Muscle of leg (tissue), 3 donors: ENCODE measurements at regions not wholly inside any gene's neighbourhood (a gene's known extent, or its start where the extent isn't known, plus 50 kb on each side); places are given as distances from the start of the nearest gene placed in this dataset.

ENCODE experiments used
- DNase-seq: peaks from one replicate; pipeline ENCODE4 v3.0.0; 2013
- H3K27ac ChIP-seq: one replicate; pipeline ENCODE4 v1.5.1; 2013; ENCODE audit warnings: mild to moderate bottlenecking, low read length, control low read depth
- H3K27me3 ChIP-seq: one replicate; pipeline ENCODE4 v1.6.1; 2013; ENCODE audit warnings: low read length; ENCODE audit not compliant: control insufficient read depth, insufficient read depth
- H3K36me3 ChIP-seq: one replicate; pipeline ENCODE4 v1.6.1; 2013; ENCODE audit warnings: low read length; ENCODE audit not compliant: control insufficient read depth, insufficient read depth
- H3K4me1 ChIP-seq: one replicate; pipeline ENCODE4 v1.6.1; 2013; ENCODE audit warnings: low read length; ENCODE audit not compliant: control insufficient read depth, insufficient read depth
- H3K4me3 ChIP-seq: one replicate; pipeline ENCODE4 v1.5.1; 2013; ENCODE audit warnings: low read length, control low read depth
- H3K9me3 ChIP-seq: replicated peaks from 2 replicates; pipeline ENCODE4 v1.6.1; 2013; ENCODE audit warnings: low read depth, low read length; ENCODE audit not compliant: control insufficient read depth
- WGBS: methylation state at CpG from one replicate; pipeline ENCODE4 v1.1.5; 2013; ENCODE audit warnings: missing lambda C conversion rate; ENCODE audit not compliant: insufficient coverage; 5-methylcytosine and 5-hydroxymethylcytosine counted together

DNA sequence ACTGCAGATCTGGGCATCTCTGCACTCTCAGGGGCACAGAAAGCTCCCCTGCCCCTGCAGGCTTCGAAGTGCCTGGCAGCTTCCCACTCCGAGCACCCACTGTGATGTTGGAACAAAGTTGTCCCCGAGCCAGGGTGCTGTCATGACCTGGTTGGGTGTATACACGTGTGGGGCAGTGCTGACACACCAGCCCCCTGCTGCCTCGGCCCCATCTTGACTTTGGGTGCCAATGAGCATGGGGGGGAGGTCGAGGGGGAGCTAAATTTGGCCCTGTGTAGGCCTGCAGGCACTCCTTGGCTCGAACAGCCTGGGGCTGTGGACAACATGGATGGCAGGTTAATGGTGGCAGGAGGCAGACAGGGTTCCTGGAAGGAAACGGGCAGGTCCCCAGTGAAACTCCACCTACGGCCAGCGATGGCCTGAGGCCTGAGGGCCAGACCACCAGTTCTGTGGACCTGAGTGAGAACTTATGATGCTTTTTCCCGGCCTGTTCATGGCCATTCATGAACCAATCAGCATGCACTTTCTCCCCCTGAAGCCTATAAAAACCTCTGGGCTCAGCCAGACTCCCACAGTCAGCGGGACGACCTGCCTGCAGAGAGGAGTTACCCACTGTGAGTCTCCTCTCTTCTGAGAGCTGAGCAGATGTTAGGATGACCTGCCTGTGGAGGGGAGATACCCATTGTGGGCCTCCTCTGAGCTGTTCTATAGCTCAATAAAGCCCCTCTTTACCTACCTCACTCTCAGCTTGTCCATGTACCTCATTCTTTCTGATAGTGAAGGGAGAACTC lies 1029.1 kb upstream of the GBE1 start:
- no peaks in the 10 kb centered on the region for H3K9me3 ChIP-seq
- 85% methylated on average over 10 of the region's 13 CpGs for WGBS

DNA sequence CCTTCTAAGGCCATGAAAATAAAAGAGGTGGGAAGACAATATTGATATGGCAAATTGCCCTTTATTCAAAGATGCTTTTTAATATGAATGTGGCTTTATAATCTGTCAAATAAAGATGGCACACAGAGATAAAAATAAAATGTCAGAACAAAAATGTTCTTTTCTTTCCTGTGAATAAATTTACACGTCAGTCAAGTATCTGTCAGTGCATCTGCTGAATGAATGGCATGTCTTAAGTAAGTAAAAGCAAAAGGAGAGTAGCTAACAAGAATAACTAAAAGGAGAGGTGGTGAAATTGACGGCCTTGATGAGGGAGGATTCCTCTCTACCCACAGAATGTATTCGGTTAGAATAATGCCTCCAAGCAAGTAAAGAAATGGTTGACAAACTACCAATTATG lies 1021.7 kb upstream of the GBE1 start:
- H3K27me3 ChIP-seq, result no peaks in the 10 kb centered on the region
- H3K4me1 ChIP-seq, result no peaks in the 10 kb centered on the region
- no peak for DNase-seq
- no peak overlapping the region for H3K27ac ChIP-seq
- no peaks in the 10 kb centered on the region for H3K36me3 ChIP-seq
- H3K4me3 ChIP-seq, result no peak overlapping the region
- H3K9me3 ChIP-seq, result no peaks in the 10 kb centered on the region
- WGBS, result no CpG with 5 or more reads among the region's 3 CpGs

More for the DNA sequence above, 1029.1 kb upstream of the GBE1 start:
- Histone ChIP-seq H3K4me1 (no peaks in the 10 kb centered on the region), H3K36me3 (no peaks in the 10 kb centered on the region), H3K4me3 (no peak overlapping the region), H3K27me3 (no peaks in the 10 kb centered on the region), H3K27ac (no peak overlapping the region)
- no peak for DNase-seq

DNA sequence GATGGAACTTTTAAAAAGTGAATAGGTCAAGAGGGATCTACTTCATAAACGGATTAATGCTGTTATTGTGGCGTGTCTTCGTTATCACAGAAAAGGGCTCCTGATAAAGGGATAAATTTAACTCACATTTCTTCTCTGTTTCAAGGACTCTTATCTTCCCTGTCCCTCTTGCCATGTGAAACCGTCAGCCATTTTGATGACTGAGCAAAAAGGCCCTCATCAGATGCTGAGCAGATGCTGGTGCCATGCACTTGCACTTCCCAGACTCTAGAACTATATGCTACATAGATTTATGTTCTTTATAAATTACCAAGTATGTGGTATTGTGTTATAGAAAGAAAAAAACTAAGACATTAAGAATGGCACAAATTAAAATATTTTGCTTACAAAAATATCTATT lies 1011.8 kb upstream of the GBE1 start:
- Histone ChIP-seq H3K4me1 (no peaks in the 10 kb centered on the region), H3K36me3 (no peaks in the 10 kb centered on the region), H3K4me3 (no peak overlapping the region), H3K27ac (no peak overlapping the region), H3K9me3 (peaks cover 4% of the 10 kb centered on the region), H3K27me3 (no peaks in the 10 kb centered on the region)
- no peak for DNase-seq
- no CpG with 5 or more reads among the region's 4 CpGs for WGBS

DNA sequence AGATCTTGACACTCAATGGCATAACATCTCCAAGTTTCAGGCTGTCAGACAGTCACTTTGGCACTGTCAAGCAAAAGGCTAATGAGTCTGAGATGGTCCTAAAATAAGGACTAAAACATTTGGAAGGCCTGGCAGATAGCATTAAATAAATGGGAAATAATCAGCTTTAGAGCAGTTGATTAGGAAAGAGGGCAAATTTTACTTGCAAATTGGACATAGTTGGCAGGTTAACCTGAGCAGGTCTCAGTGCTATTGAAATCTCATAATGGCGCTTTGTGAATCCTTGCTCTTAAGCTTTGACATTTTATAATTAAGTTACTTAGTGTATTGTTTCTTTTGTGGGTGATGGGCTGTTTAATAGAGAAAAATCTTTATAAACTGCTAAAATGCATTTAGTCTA lies 1003.1 kb upstream of the GBE1 start:
- WGBS, result no CpG with 5 or more reads among the region's 1 CpG
- Histone ChIP-seq H3K36me3 (no peaks in the 10 kb centered on the region), H3K27me3 (no peaks in the 10 kb centered on the region), H3K27ac (no peak overlapping the region), H3K4me3 (no peak overlapping the region), H3K9me3 (no peaks in the 10 kb centered on the region), H3K4me1 (no peaks in the 10 kb centered on the region)
- no peak for DNase-seq

DNA sequence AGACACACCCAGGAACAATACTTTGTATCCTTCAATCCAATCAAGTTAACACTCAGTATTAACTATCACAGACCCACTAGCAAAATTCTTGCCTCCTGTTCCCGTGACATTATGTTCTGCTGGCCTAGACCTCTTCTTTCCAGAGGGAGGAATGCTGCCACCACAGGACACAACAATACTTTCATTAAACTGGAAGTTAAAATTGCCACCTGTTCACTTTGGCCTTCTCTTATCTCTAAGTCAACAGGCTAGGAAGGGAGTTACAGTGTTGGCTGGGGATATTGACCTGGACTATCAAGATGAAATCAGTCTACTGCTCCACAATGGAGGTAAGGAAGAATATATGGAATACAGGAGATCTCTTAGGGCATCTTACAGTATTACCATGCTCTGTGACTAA lies 1000.4 kb upstream of the GBE1 start:
- 89% methylated on average over 1 of the region's 1 CpG for WGBS
- H3K27me3 ChIP-seq, result no peaks in the 10 kb centered on the region
- DNase-seq, result no peak
- H3K36me3 ChIP-seq, result no peaks in the 10 kb centered on the region
- no peak overlapping the region for H3K27ac ChIP-seq
- H3K9me3 ChIP-seq, result no peaks in the 10 kb centered on the region
- no peaks in the 10 kb centered on the region for H3K4me1 ChIP-seq
- H3K4me3 ChIP-seq, result no peak overlapping the region

DNA sequence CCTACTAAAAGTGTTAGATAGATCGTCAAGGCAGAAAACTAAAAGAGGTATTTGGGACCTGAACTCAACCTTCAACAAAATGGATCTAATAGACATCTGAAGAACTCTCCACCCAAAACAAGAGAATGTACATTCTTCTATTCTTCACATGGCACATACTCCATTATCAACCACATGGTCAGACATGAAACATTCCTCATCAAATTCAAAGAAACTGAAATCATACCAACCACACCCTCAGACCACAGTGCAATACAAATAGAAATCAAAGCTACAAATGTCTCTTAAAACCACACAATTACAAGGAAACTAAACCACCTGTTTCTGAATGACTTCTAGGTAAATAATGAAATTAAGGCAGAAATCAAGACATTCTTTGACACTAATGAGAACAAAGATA lies 984.1 kb upstream of the GBE1 start:
- WGBS, result no CpG with 5 or more reads among the region's 1 CpG
- DNase-seq, result no peak
- H3K27ac ChIP-seq, result no peak overlapping the region
- H3K9me3 ChIP-seq, result no peaks in the 10 kb centered on the region
- H3K4me1 ChIP-seq, result no peaks in the 10 kb centered on the region
- no peak overlapping the region for H3K4me3 ChIP-seq
- no peaks in the 10 kb centered on the region for H3K27me3 ChIP-seq
- no peaks in the 10 kb centered on the region for H3K36me3 ChIP-seq

DNA sequence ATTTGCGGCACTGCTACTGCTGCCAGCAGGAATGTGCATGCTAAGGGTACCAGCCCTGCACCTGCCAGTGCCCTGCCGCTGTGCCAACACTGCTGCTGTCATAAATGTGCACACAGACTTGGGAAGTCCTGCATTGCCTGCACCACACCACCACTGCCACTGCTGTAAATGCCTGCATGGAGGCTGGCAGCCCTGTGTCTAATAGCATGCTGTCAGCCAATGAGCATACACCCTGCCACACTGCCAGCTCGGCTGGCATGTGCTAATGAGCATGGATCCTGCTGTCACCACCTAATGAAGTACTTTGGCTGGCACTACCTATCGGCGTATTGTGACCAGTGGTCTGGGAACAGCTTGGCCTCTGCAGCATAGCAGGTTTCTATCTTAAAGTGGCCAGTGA lies 981.8 kb upstream of the GBE1 start:
- Histone ChIP-seq H3K27ac (no peak overlapping the region), H3K27me3 (no peaks in the 10 kb centered on the region), H3K36me3 (no peaks in the 10 kb centered on the region), H3K4me1 (no peaks in the 10 kb centered on the region), H3K9me3 (no peaks in the 10 kb centered on the region), H3K4me3 (no peak overlapping the region)
- 92% methylated on average over 5 of the region's 5 CpGs for WGBS
- DNase-seq, result no peak

DNA sequence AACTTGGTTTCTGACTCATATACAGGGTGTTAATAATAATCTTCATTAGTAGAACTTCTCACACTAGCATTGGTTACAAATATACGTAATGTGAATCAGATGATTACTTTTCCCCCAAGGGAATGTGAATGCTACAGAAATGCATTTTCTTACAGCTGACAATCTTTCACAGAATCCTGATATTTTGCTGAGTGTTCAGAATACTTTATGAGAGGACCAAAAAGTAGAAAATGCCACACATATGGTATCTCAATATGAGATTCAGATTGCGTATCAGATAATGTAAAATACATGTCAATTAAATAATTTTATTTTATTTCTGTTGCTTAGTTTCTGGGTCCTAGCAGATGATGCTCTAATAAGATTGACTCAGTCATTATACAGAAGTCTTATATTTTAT lies 979.9 kb upstream of the GBE1 start:
- Histone ChIP-seq H3K27me3 (no peaks in the 10 kb centered on the region), H3K27ac (no peak overlapping the region), H3K9me3 (no peaks in the 10 kb centered on the region), H3K4me1 (no peaks in the 10 kb centered on the region), H3K4me3 (no peak overlapping the region), H3K36me3 (no peaks in the 10 kb centered on the region)
- WGBS, result no CpG with 5 or more reads among the region's 2 CpGs
- DNase-seq, result no peak

DNA sequence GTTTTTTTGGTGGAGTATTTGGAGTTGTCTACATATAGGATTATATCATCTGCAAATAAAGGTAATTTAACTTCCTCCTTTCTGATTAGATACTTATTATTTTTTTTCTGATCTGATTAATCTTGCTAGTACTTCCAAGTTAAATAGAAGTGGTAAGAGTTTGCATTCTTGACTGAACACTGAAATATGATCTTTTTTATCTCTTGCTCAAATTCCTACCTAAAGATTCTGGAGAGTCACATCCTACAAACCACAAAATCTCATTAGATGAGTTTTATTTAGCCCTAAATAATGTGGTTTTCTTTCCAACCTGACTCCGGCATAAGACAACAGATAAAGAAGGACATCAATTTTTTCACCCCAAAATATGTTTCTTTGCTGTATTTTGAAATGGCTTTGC lies 977.9 kb upstream of the GBE1 start:
- Histone ChIP-seq H3K9me3 (no peaks in the 10 kb centered on the region), H3K27me3 (no peaks in the 10 kb centered on the region), H3K4me3 (no peak overlapping the region), H3K4me1 (no peaks in the 10 kb centered on the region), H3K27ac (no peak overlapping the region), H3K36me3 (no peaks in the 10 kb centered on the region)
- DNase-seq, result no peak
- no CpG with 5 or more reads among the region's 1 CpG for WGBS

DNA sequence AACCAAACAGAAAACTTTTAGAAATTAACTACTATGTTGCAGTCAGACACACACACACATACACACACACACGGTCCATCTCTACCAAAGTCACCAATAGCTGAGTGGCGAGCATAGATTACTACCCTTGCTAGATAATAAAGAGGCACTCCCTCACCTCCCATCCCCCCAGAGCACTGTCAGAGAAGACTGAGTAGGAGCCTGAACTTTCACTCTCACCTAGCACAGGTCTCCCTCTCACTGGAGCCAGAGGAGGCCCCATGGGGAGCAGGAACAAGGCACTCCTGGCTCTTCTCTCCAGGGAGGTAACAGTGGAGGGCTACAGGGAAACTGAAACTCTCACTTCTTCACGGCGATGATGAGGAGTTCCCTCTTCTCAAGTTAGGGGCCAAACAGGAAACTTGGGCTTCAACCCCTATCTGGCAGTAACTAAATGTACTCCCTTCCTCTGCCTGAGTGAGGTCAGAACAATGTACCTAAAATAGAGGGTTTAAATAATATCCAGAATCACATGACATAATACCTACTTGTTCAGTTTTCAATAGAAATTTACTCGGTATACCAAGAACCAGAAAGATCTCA lies 975.3 kb upstream of the GBE1 start:
- no CpG with 5 or more reads among the region's 5 CpGs for WGBS
- Histone ChIP-seq H3K36me3 (no peaks in the 10 kb centered on the region), H3K27ac (no peak overlapping the region), H3K4me3 (no peak overlapping the region), H3K9me3 (no peaks in the 10 kb centered on the region), H3K4me1 (no peaks in the 10 kb centered on the region), H3K27me3 (no peaks in the 10 kb centered on the region)
- DNase-seq, result no peak
